ENCODE measurements at regions not wholly inside any gene's neighbourhood (a gene's known extent, or its start where the extent isn't known, plus 50 kb on each side); places are given as distances from the start of the nearest gene placed in this dataset.

DNA sequence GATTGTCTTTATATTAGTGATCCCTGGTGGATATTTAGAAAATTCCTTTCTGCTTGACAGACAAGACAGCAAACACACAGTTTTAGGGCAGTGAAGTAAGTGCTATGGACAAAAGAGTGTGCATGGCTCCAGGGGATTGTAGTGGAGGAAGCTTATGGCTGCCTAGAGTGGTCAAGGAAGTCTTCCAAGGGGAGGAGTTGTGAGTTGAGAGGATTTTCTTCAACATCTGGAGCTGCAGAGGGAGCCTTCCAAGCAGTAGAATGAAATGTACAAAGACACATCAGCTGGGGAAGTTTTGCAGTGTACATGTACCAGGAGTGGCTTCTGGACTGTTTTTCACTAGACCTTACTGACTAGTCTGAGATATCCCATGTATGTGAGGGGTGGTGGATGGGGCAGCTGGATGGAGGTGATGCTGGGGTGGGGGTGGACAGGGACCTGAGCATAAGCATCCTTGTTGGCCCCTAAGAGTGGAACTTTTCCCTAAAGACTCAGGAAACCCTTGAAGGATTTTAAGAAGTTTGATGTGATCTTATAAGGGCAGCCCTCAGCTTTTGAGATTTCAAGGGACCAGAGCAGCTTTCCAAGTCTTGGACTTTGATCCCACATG lies 160.5 kb upstream of the TAPT1 start:
- intact Hi-C loops (cut with DNase I): no loop called here
- no peaks in the 10 kb centered on the region for H3K27me3 ChIP-seq
- no peak for DNase-seq
- TF ChIP-seq, protein P1, sequence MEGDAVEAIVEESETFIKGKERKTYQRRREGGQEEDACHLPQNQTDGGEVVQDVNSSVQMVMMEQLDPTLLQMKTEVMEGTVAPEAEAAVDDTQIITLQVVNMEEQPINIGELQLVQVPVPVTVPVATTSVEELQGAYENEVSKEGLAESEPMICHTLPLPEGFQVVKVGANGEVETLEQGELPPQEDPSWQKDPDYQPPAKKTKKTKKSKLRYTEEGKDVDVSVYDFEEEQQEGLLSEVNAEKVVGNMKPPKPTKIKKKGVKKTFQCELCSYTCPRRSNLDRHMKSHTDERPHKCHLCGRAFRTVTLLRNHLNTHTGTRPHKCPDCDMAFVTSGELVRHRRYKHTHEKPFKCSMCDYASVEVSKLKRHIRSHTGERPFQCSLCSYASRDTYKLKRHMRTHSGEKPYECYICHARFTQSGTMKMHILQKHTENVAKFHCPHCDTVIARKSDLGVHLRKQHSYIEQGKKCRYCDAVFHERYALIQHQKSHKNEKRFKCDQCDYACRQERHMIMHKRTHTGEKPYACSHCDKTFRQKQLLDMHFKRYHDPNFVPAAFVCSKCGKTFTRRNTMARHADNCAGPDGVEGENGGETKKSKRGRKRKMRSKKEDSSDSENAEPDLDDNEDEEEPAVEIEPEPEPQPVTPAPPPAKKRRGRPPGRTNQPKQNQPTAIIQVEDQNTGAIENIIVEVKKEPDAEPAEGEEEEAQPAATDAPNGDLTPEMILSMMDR (IDR thresholded peaks at IDR 0.05): no peak
- no peaks in the 10 kb centered on the region for H3K9me3 ChIP-seq
- ATAC-seq: no peak
- H3K4me3 ChIP-seq: no peak overlapping the region
- no peaks in the 10 kb centered on the region for H3K36me3 ChIP-seq
- no peaks in the 10 kb centered on the region for H3K4me1 ChIP-seq
- H3K27ac ChIP-seq: no peak overlapping the region

DNA sequence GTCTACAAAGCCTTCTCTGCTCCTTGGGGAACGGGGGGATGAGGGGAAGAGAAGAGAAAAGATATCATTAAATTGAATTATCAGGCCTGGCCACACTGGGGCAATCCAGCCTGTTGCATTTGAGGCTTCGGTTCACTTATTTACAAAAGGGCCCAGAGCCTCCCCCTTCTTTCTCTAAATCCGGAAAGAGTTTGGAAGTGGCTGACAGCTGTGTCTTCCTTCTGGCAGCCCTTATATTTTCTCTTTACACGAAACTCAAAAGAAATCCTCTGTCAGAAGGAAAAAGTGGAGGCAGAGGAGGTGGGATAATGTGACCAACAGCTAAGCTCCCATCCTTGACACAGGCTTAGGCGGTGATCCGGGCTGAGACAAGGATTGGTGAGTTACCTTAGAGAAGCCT lies 158.3 kb upstream of the TAPT1 start:
- ATAC-seq (no peak), DNase-seq (no peak)
- 52% methylated on average over 6 of the region's 6 CpGs for WGBS (ENCODE audit: insufficient coverage, low coverage, low lambda C conversion rate, missing lambda C conversion rate)
- TF ChIP-seq, protein P1 (IDR thresholded peaks at IDR 0.05): no peak
- no peak for TF ChIP-seq POLR2A (IDR thresholded peaks at IDR 0.05)
- H3K4me3 ChIP-seq: no peak overlapping the region
- H3K4me1 ChIP-seq: no peaks in the 10 kb centered on the region
- H3K9me3 ChIP-seq: no peaks in the 10 kb centered on the region
- intact Hi-C loops (cut with DNase I): no loop called here
- H3K36me3 ChIP-seq: no peaks in the 10 kb centered on the region
- H3K27me3 ChIP-seq: no peaks in the 10 kb centered on the region
- H3K27ac ChIP-seq: no peak overlapping the region

DNA sequence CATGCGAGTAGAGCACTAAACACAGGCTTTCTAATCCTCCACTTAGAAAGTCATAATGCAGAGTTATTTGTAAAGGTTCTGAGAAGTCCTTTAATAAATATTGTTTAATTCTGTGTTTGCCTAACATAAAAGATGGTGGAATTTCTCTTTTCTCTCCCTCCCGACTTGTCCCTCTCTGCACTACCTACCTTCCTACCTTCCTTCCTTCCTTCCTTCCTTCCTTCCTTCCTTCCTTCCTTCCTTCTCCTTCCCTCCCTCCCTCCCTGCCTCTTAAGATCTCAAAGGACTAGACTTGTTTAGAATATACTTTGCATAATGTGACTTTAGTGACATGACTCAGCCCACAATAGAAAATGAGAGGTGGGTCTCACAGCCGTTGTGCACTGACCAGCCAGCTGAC lies 156.3 kb upstream of the TAPT1 start:
- Histone ChIP-seq H3K27me3 (no peaks in the 10 kb centered on the region), H3K27ac (no peak overlapping the region), H3K4me3 (no peak overlapping the region), H3K4me1 (no peaks in the 10 kb centered on the region), H3K9me3 (no peaks in the 10 kb centered on the region), H3K36me3 (no peaks in the 10 kb centered on the region)
- 54% methylated on average over 3 of the region's 3 CpGs for WGBS (ENCODE audit: insufficient coverage, low coverage, low lambda C conversion rate, missing lambda C conversion rate)
- DNase-seq (no peak), ATAC-seq (no peak)
- intact Hi-C loops (cut with DNase I): no loop called here
- TF ChIP-seq, protein P1 (IDR thresholded peaks at IDR 0.05): no peak
- no peak for TF ChIP-seq POLR2A (IDR thresholded peaks at IDR 0.05)

DNA sequence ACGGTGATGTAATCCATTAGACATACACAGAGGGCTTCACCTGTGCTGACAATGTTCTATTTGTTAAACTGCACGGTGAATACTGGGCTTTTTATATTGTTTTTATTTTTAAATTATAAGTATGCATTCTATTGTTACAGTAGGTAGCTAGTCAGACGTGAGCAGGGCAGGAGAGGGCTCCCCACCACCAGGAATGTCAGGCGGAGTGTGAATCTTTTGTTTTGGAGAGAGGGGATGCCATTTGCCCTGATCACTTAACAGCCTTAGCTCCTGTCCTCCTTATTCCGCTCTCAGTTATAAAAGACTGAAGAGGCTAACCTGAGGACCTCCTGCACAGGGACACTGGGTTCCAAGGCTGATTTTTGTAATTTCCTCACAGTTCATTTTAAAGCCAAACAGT lies 151.6 kb upstream of the TAPT1 start:
- Histone ChIP-seq H3K27ac (no peak overlapping the region), H3K36me3 (no peaks in the 10 kb centered on the region), H3K9me3 (no peaks in the 10 kb centered on the region), H3K4me1 (no peaks in the 10 kb centered on the region), H3K4me3 (no peak overlapping the region), H3K27me3 (no peaks in the 10 kb centered on the region)
- intact Hi-C loops (cut with DNase I): no loop called here
- no peak for ATAC-seq
- TF ChIP-seq, protein P1 (IDR thresholded peaks at IDR 0.05): no peak
- TF ChIP-seq POLR2A (IDR thresholded peaks at IDR 0.05): no peak
- 59% methylated on average over 5 of the region's 5 CpGs for WGBS (ENCODE audit: insufficient coverage, low coverage, low lambda C conversion rate, missing lambda C conversion rate)
- no peak for DNase-seq

DNA sequence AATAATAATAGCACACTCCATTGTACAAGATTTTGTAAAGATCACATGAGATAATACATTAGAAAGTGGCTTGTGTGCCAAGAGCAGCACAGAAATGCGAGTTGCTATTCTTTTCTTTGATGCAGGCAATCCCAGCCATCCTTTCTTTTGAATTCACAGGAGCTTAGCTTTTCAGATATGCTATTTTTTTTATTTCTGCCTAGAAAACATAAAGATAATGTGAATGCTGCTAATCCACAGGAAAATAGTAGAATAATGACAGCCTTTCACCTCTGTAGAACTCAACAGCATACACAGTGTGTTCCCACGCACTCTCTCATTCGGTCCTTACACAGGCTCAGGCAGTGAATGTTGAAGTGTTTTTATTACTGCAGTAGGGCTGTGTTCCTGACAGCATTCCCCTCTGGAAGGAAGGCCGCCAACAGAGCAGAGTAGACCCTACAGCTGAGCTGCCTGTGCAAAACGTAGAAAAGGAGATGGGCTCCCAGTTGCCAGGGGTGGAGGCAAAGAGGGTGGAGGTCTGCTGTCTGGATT lies 138.8 kb upstream of the TAPT1 start:
- Histone ChIP-seq H3K27me3 (no peaks in the 10 kb centered on the region), H3K36me3 (no peaks in the 10 kb centered on the region), H3K4me1 (no peaks in the 10 kb centered on the region), H3K4me3 (no peak overlapping the region), H3K27ac (no peak overlapping the region), H3K9me3 (no peaks in the 10 kb centered on the region)
- intact Hi-C loops (cut with DNase I): no loop called here
- TF ChIP-seq, protein P1 (IDR thresholded peaks at IDR 0.05): no peak
- ATAC-seq (no peak), DNase-seq (no peak)
- WGBS (ENCODE audit: insufficient coverage, low coverage, low lambda C conversion rate, missing lambda C conversion rate): 60% methylated on average over 4 of the region's 5 CpGs
